ENCODE measurements at regions not wholly inside any gene's neighbourhood (a gene's known extent, or its start where the extent isn't known, plus 50 kb on each side); places are given as distances from the start of the nearest gene placed in this dataset.

DNA sequence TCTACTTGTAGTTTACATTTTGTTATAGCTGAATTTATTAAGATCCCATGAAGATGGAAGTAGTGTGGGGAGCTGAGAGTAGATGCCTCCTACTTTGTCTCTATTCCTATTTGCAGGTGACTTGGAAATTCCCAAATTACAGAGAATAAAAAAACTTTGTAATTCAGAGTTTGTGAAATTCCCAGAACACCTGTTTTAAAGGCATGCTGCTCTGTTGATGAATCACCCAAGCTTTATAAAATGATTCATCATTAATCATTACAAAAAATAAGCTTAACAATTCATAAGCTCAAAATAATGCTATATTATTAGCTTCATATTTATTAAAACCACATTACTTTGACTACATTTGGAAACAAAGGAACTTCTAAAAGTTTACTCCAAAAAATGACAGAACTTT, 856.3 kb downstream of the RPA4 start:
- TF ChIP-seq, protein P1, sequence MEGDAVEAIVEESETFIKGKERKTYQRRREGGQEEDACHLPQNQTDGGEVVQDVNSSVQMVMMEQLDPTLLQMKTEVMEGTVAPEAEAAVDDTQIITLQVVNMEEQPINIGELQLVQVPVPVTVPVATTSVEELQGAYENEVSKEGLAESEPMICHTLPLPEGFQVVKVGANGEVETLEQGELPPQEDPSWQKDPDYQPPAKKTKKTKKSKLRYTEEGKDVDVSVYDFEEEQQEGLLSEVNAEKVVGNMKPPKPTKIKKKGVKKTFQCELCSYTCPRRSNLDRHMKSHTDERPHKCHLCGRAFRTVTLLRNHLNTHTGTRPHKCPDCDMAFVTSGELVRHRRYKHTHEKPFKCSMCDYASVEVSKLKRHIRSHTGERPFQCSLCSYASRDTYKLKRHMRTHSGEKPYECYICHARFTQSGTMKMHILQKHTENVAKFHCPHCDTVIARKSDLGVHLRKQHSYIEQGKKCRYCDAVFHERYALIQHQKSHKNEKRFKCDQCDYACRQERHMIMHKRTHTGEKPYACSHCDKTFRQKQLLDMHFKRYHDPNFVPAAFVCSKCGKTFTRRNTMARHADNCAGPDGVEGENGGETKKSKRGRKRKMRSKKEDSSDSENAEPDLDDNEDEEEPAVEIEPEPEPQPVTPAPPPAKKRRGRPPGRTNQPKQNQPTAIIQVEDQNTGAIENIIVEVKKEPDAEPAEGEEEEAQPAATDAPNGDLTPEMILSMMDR (conservative IDR thresholded peaks at IDR 0.05; ENCODE audit: low read depth, low read length), result no peak
- no peak for TF ChIP-seq EZH2 (IDR thresholded peaks at IDR 0.05; ENCODE audit: borderline replicate concordance, low read depth, low read length, poor library complexity, severe bottlenecking)
